ENCODE measurements at regions not wholly inside any gene's neighbourhood (a gene's known extent, or its start where the extent isn't known, plus 50 kb on each side); places are given as distances from the start of the nearest gene placed in this dataset.

- TF ChIP-seq CTCF (IDR thresholded peaks at IDR 0.05), result no peak
- TF ChIP-seq POLR2A (IDR thresholded peaks at IDR 0.05), result no peak
Measured at GRCh38 chrX:720825-721224, 90.2 kb downstream of the SHOX start.
